Panc1 (cell line): ENCODE measurements at regions not wholly inside any gene's neighbourhood (a gene's known extent, or its start where the extent isn't known, plus 50 kb on each side); places are given as distances from the start of the nearest gene placed in this dataset.

Experiments
- POLR2AphosphoS5 ChIP-seq: IDR thresholded peaks from 2 replicates; pipeline ENCODE4 v1.6.1; 2012; ENCODE audit warnings: mild to moderate bottlenecking, low read depth, low read length, moderate library complexity
- TCF7L2 ChIP-seq: IDR thresholded peaks from 2 replicates; pipeline ENCODE4 v1.6.1; 2011; ENCODE audit warnings: mild to moderate bottlenecking, low read depth, low read length, inconsistent platforms
- TF ChIP-seq, protein P1 (sequence below): fragments of 450-650 bp; IDR thresholded peaks from 2 replicates; pipeline ENCODE4 v1.5.1; 2017; ENCODE audit warnings: mild to moderate bottlenecking

DNA sequence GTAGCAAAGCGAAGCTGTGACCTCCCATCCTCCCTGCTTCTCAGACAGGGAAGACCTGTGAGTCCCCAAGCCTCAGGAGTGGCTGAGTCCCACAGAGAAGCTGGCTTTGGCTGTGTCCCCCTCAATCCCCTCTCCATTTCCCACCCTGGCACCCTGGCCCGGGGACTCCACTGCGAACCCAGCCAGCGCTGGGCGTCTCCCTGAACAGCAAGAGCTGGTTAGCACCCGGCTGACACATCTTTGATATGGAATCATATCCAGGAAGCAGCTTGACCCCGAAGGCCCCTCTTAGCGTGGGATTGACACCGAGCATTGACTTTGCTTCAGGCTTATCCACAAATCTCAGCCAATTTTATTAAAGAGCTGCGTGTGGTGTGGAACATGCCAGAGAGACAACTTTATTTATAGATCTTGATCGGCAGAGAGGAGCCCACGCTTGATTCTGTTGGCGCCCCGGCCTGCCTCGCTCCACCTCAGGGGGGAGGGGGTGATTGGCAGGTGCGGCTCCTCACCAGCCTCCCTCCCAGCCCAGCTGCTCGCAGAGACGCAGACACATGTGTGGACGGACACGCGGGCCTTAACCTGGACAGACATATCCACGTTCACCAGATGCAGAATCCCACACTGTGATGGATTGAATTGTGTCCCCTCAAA, 120.7 kb upstream of the MVB12B start:
- TF ChIP-seq, protein P1, sequence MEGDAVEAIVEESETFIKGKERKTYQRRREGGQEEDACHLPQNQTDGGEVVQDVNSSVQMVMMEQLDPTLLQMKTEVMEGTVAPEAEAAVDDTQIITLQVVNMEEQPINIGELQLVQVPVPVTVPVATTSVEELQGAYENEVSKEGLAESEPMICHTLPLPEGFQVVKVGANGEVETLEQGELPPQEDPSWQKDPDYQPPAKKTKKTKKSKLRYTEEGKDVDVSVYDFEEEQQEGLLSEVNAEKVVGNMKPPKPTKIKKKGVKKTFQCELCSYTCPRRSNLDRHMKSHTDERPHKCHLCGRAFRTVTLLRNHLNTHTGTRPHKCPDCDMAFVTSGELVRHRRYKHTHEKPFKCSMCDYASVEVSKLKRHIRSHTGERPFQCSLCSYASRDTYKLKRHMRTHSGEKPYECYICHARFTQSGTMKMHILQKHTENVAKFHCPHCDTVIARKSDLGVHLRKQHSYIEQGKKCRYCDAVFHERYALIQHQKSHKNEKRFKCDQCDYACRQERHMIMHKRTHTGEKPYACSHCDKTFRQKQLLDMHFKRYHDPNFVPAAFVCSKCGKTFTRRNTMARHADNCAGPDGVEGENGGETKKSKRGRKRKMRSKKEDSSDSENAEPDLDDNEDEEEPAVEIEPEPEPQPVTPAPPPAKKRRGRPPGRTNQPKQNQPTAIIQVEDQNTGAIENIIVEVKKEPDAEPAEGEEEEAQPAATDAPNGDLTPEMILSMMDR, result no peak
- no peak for TF ChIP-seq TCF7L2
- no peak for TF ChIP-seq POLR2AphosphoS5
